Stimulated activated CD4-positive, alpha-beta T cell treated with anti-CD3 and anti-CD28 coated beads, Interleukin-4, amount 100 ng/mL, for 1 hour (primary cell): ENCODE measurements at regions not wholly inside any gene's neighbourhood (a gene's known extent, or its start where the extent isn't known, plus 50 kb on each side); places are given as distances from the start of the nearest gene placed in this dataset.

Experiments
- DNase-seq: peaks from one replicate; pipeline ENCODE4 v3.0.0-alpha.2; 2020

DNA sequence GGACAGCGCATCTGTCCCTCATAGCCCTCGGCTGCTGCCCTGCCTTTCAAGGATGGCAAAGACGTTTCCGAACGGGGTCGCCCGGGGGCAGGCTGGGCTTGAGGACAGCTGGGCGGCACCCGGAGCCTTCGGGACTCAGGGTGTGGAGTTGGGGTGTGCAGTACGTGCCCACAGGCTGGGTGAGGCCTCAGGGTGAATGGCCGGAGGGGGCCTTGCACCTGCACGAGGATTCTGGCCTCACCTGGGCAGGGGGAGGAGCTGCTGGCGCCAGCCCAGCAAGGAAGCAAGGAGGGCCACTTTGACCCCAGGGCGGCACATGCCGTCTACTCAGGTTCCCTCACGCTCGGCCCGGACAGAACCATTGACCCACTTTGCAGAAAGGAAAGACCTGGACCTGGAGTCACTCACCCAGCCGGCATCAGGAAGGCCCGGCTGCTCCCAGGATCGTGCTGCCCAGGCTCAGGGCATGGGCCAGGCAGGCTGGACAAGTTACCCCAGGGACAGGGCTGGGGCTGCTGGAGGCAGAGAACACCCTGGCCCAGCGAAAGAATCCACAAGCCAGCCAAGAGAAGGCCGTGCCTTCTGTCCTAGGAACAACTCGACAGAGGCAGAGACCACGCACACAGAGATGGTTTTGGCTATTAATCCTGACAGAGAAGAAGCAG, 65.1 kb upstream of the TTC34 start:
- no peak for DNase-seq

DNA sequence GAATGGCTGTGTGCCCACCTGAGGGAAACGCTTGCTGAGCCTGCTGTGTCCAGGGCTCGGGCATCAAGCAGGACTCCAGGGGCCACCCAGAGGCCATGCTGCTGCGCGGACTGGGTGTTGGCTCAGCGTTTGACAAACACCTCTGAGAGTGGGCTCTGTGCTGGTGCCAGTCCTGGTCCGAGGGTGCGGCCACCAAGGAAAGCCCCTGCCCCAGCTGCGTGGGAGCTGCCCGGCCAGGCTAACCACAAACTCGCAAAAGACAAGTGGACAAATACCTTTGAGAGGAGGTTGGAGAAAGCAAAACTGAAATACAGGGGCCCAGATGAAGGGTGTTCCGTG, 65.6 kb upstream of the TTC34 start:
- DNase-seq, result no peak

DNA sequence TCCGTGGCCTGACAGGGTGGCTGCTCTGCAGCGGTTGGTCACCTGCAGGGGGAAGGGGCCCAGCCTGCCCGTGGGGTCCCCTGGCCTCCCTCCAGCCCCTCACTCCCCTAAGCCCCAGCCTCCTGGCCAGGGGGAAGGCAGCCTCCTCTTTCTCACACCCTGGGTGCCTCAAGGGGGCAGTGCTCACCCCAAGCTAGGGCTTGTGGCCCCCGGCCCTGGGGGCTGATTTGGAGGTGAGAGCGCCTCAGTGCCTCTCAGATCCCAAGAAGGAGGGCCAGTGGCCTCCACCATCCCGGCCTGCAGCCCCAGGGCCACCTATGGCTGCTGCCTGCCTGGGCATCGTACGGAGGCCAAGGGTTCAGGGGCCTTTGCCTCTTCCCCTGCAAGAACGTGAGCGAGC, 66.4 kb upstream of the TTC34 start:
- DNase-seq, result no peak

DNA sequence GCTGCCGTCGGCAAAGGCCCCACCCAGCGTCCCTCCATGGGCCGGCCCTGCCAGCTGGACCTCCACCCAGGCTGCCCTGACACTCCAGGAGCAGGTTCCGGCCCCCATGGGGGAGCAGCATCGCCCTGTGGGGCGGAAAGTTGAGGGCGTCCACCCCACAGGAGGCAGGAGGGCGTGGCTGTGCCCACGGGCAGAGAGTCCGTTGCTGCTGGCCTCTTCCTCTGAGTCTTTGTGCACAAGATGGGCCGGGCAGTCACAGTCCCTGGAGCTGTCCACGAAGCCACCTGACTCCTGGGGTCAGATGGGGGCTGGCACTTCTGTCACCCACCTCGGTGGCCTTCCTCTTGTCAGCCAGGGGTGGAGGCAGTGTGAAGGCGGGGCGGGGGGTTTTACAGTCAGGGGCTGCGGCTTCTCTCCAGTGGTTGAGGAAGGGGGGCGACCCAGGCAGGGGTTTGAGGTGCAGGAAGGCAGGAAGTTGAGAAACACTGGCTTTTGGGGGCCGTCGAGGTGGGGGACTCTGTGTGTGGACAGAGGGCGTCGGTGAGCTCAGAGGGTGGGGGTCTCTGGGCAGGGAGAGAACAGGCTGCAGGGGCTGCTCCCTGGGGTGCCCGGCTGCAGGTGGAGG, 67.2 kb upstream of the TTC34 start:
- no peak for DNase-seq

DNA sequence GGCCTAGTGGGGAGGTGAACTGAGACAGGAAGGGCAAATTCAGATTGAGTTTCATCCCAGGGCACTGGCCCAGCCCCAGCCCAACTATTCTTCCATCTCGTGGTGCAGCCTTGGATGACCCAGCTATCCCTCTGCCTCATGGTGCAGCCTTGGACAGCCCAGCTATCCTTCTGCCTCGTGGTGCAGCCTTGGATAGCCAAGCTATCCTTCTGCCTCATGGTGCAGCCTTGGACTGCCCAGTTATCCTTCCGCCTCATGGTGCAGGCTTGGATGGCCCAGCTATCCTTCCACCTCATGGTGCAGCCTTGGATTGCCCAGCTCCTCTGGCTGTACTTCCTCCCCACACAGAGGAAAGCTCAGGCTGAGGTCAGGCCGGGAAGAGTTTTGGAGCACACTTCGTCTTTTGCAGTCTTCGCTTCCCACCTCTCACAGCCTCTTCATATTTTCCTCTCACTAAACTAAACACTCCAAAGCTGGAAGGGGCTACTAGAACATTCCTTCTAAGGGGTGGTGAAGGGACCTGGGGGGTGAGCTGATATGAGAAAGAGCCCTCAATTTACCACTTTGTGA, 69.8 kb upstream of the TTC34 start:
- no peak for DNase-seq

DNA sequence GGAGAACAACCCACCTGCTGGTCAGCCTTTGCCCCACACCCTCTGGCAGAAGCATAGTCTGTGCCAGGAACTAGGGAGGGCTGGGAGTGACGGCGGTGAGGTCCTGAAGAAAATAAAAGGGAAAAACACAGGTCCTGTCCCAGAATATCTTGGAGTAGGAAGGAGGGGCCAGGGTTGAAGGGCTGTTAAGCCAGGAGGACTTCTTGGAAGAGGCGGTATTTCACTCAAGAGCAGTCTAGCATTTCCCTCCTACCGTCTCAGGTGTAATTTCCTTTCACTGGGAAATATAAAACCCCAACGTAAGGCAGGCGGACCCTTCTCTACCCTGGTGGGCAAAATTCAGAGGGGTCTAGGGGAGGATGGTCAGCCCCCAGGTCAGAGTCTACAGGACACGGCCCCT, 72.7 kb upstream of the TTC34 start:
- DNase-seq, result no peak

DNA sequence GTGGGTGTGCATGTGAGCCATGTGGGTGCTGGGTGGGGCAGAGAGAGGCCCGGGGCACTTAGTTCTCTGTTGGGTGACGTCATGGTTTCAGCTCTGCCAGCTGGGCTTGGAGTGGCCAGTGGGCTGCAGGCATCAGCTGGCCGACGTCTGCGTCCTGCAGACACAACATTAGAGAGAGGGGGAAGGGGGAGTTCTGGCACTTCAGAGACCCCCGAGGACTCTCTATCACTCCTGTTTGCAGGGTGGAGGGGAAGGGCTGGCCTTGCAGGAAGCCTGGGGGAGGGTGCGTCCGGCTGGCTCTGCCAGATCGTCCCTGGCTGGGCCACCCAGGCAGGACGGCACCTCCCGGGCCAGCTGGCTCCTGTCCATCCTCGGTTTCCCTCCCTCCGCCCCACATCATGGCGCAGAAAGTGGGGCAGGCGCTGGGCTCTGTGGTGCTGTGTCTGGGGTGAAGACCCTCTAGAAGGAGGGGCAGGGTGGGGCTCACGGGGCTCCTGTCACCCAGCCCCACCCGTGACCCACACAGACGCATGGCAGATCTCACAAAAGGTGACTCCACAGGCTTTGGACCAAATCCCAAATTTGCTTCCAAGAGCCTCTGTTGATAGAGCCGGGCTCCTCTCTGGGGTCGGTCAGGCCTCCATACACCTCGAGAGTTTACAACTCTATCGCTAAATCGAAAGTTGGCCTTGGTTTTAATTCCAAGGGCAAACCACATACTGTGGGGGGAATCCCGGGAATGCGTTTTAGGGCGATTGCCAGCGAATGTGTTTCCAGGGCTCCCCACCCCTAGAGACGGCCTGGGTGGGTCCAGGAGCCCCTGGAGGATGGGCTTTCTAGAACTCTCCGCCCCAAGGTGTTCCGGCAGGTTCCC, 73.4 kb upstream of the TTC34 start:
- DNase-seq, result no peak

DNA sequence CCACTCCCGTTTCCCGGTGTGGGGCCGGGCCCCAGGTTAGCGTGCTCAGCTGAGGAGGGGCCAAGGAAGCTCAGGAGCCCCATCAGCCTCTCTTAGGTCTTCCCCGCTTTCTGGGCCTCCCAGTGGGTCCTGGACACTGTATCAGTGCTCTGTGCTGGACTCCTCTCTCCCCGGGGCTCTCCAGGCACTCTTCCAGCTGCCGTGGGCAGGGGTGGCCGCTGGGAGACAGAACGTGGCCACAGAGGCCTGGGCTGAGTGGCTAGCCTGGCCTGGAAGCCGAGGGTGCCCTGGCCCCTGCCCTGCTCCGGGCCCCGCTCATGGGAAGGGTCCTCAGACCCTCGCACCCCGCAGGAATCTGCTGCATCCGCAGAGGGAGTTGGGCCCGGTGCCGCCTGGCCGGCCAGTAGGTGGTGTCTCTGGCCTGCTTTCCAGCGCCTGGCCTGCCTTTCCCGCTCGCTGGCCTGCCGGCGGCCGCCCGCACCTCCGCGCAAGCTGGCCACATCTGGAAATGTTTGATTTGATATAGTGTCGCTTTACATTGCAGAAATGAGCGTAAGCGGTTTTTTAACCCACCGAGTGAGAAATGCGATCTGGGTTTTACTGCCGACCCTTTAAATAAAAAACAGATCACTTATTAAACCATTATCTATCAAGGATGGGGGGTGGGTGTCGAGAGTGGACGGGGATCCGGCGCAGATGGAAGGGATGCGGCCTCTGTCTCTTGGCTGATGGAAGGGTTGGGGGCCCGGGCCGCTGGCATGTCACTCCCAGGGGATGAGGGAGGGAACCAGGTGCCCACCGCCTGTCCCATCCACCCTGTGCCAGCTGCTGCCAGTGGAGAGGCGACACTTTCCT, 74.4 kb upstream of the TTC34 start:
- DNase-seq, result no peak

GRCh38 chr1:2876846-2877245, 75.4 kb upstream of the TTC34 start:
- DNase-seq, result no peak

DNA sequence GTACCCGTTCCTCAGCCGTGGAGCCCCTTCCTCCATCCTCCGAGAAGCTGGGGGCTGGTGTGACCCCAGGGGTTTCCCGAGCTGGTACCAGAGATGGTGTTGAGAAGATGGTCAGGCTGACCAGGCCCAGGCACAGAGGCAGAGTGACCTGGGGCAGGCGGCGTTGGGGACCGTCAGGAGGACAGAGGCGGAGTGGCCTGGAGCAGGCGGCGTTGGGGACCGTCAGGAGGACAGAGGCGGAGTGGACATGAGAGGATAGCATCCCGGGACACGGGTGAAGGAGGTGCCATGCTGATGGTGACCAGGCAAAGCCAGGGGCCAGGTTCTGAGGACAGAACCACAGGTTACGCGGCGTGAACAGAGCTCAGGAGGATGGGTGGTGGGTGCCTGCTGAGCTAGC, 75.9 kb upstream of the TTC34 start:
- no peak for DNase-seq

DNA sequence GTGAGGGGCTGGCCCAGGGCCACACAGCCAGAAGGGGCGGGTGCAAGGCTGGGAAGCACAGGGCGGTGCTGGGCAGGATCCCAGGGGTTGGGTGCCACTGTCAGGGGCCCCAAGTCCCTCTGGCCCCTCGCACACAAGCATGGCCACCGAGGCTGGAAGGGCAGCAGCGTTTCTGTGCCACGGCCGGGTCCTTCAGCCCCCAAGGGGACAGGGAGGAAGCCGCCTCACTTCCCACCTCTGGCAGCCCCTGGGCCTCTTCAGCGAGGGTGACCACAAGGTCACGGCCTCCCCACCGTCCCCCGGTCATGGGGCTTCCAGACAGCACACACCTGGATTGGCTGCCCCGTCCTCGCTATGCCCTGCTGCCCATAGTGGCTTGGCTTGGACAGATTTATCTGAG, 77.1 kb upstream of the TTC34 start:
- no peak for DNase-seq

GRCh38 chr1:2879026-2879425, 77.5 kb upstream of the TTC34 start:
- no peak for DNase-seq

- no peak for DNase-seq
Measured at GRCh38 chr1:2879591-2879990, 78.1 kb upstream of the TTC34 start.

- DNase-seq, result no peak
Measured at GRCh38 chr1:2880086-2880485, 78.6 kb upstream of the TTC34 start.

DNA sequence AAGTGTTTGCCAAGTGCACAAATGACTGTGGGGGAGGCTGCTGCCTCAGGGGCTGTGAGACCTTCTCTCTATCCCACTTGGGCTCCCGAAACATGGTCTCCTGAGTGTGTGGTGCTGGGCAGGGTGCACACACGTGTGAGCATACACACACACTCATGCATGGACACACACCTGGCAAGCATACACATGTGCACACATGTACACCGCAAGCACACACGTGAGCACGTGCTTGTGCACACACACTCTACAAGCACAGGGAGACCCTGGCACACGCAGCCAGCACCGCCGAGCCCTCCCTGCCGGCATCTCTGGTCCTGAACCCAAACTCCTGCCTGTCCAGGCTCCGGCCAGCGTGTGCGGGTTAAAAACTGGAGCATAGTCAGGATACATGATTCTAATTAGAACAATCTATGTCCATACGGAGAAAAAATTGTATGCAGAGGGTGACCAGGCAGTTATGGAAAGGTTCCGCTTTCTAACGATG, 79.4 kb upstream of the TTC34 start:
- DNase-seq, result no peak

DNA sequence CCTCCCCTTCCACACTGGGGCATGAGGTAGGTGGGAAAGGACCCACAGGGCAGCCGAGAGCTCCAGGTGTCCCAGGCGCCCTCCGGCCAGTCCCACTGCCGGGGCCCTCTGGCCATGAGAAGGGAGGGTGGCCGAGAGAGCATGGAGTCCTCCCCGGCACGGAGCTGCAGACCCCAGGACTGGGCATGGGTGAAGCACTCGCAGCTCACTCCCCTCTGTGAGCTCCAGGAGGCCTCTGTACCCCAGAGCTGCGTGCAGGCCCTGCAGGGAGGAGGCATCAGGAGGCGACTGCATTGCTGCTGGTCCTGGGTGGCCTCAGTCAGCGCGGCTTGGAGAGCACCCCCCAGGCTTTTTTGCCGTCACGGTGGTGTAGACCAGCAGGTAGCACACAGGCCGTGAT, 80.1 kb upstream of the TTC34 start:
- DNase-seq, result no peak

DNA sequence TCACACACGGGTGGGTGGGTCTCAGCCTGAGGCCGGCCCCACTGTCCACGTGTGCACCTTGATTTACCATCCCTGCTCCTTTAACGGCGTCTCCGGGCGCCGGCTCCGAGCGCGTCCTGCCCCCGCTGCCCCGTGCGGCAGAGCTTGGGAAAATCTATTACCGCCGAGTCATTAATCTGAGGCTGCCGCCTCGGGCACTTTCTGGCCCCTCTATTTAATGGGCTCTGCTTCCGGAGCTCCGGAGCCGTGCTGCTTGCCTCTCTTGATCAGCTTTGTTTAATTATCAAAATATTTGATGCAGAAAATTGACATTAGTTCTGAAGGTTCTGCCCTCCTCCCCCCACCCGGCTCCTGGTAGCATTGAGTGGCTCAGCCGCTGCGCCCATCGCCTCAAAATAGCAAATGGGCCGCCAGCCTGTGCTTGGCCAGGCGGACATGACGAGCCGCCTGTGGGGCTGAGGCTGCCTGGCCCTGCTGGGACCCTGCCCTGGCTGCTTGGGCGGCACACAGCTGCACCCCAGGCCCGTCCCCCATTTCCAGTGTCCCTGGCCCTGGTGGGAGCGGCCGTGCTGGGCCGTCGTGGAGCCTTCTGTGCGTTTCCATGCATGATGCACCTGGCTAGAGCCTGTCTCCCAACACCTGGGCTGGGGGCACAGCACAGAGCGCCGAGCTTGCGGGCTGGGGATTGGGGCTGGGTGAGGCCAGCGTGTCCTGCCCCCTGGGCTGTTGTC, 81.6 kb upstream of the TTC34 start:
- no peak for DNase-seq

DNA sequence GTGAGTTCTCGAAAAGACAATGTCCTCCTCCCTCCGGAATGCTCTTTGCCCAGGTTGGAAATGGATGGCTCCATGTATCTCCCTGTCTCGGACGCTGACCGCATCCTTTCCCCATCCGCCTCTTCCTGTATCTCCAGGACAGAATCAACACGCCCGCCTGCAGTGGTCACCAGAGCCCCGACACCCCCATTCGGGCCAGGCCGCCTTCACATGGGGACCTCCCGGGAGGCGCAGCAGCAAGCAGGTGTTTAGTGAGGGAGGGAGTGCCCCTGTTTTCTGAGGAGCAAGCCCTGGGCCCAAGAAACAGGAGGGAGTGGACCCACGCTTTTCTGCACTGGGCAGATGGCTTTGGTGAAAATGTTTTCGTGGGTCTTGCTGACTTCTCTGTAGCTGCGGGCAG, 83.5 kb upstream of the TTC34 start:
- no peak for DNase-seq

DNA sequence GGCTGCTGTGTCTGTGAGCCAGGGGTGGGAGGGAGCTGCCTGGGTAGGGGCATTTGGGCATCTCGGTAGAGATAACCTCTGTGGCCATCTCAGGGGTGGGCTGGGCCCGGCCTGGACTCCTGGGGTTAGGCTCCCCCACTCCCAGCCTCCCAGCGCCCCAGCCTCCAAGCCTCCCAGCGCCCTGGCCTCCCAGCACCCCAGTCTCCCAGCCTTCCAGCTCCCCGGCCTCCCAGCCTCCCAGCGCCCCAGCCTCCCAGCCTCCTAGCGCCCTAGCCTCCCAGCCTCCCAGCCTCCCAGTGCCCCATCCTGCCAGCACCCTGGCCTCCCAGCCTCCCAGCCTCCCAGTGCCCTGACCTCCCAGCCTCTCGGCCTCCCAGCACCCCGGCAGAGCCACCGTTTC, 85.1 kb upstream of the TTC34 start:
- DNase-seq, result no peak

GRCh38 chr1:2887941-2888855, 86.7 kb upstream of the TTC34 start:
- no peak for DNase-seq
